Activated CD4-positive, alpha-beta T cell treated with anti-CD3 and anti-CD28 coated beads for 36 hours (primary cell): ENCODE measurements at regions not wholly inside any gene's neighbourhood (a gene's known extent, or its start where the extent isn't known, plus 50 kb on each side); places are given as distances from the start of the nearest gene placed in this dataset.

Experiments
- ATAC-seq: fragments of 200-7000 bp; cut with Tn5 transposase; one replicate; pipeline ENCODE4 v1.10.0; 2021; ENCODE audit warnings: mild to moderate bottlenecking, moderate library complexity
- CTCF ChIA-PET: fragments of 350-600 bp; sonication (Branson Sonifier 250); formaldehyde crosslinking; loops from one replicate; lab custom pipeline; 2021; ENCODE audit warnings: antibody characterized with exemption; lab: Charles Lee
- POLR2A ChIA-PET: fragments of 350-600 bp; sonication (Branson Sonifier 250); formaldehyde crosslinking; loops from one replicate; lab custom pipeline; 2021; ENCODE audit warnings: antibody characterized with exemption, inconsistent platforms; lab: Charles Lee
- DNase-seq: peaks from one replicate; pipeline ENCODE4 v3.0.0-alpha.2; 2020
- H3K27ac Mint-ChIP-seq: one replicate; pipeline ENCODE4 v1.8.0; 2021; ENCODE audit warnings: mixed read lengths
- H3K27me3 Mint-ChIP-seq: one replicate; pipeline ENCODE4 v1.8.0; 2021; ENCODE audit warnings: mixed read lengths
- H3K36me3 Mint-ChIP-seq: one replicate; pipeline ENCODE4 v1.8.0; 2021; ENCODE audit warnings: low read depth, mixed read lengths
- H3K4me1 Mint-ChIP-seq: one replicate; pipeline ENCODE4 v1.8.0; 2021; ENCODE audit warnings: mixed read lengths
- H3K4me3 Mint-ChIP-seq: one replicate; pipeline ENCODE4 v1.8.0; 2021; ENCODE audit warnings: mild to moderate bottlenecking, moderate library complexity, mixed read lengths
- H3K9me3 Mint-ChIP-seq: one replicate; pipeline ENCODE4 v1.8.0; 2021; ENCODE audit warnings: low read depth, mixed read lengths
- intact Hi-C, 2 experiments: fragments of 100-400 bp; cut with DNase I in 1 of 2; cut with micrococcal nuclease in 1 of 2; formaldehyde crosslinking; loops; one replicate each; pipeline versions ENCODE4 v1.14.2 to v1.15.1; 2022 to 2024; cut with DNase I, micrococcal nuclease

GRCh38 chr7:51366930-51367613 is 50.5 kb upstream of the COBL start:
- H3K4me3 Mint-ChIP-seq, result no peak overlapping the region
- intact Hi-C loops, result loop anchor here (1.0 to 10.0 kb wide), 2 partner anchors 205 to 1272 kb away; partner anchors contain the start of gene ZPBP (in 1 of the 2)
- DNase-seq (peak; percentile 14), ATAC-seq (peak; percentile 69)
- H3K36me3 Mint-ChIP-seq, result no peaks in the 10 kb centered on the region
- ChIA-PET POLR2A (no interaction called here), CTCF (interaction anchor here (0.5 to 5.1 kb wide), 7 partner anchors 9 to 338 kb away, joined by 3 to 41 read pairs (median 3); no protein-coding TSS in a partner anchor)
- H3K4me1 Mint-ChIP-seq, result no peaks in the 10 kb centered on the region
- H3K27ac Mint-ChIP-seq, result no peak overlapping the region
- H3K9me3 Mint-ChIP-seq, result peaks cover 6% of the 10 kb centered on the region
- H3K27me3 Mint-ChIP-seq, result peaks cover 2% of the 10 kb centered on the region
